Pancreas (tissue), 10 donors: ENCODE measurements at regions not wholly inside any gene's neighbourhood (a gene's known extent, or its start where the extent isn't known, plus 50 kb on each side); places are given as distances from the start of the nearest gene placed in this dataset.

Source experiments
- ATAC-seq, 4 donors: fragments of 200-7000 bp; cut with Tn5 transposase; one replicate each; pipeline versions ENCODE4 v1.8.0 to v1.9.1; 2020; ENCODE audit warnings: mild to moderate bottlenecking in 4 of 4, moderate library complexity in 4 of 4
- DNase-seq, 6 donors: peaks; one replicate each; pipeline ENCODE4 v3.0.0-alpha.2; 2020
- FAIRE-seq: peaks from 2 replicates; lab custom pipeline; 2012; peaks lifted over from hg19 to GRCh38; lab: Jason Lieb, UNC
- H3K27ac ChIP-seq, 4 donors: fragments of 200-600 bp; sonication (generic); 1 replicate in 3 of 4; 2 replicates in 1 of 4; pipeline versions ENCODE4 v1.5.0 to v1.8.0; 2020
- H3K27me3 ChIP-seq, 4 donors: fragments of 200-600 bp; one replicate each; pipeline ENCODE4 v1.8.0; 2021
- H3K36me3 ChIP-seq, 3 donors: fragments of 200-600 bp; sonication (generic) in 1 of 3; one replicate each; pipeline versions ENCODE4 v1.5.0 to v1.8.0; 2020 to 2021
- H3K4me1 ChIP-seq, 3 donors: fragments of 200-600 bp; one replicate each; pipeline ENCODE4 v1.8.0; 2021
- H3K4me3 ChIP-seq, 4 donors: fragments of 200-600 bp; sonication (generic) in 2 of 4; one replicate each; pipeline versions ENCODE4 v1.5.0 to v1.8.0; 2020 to 2021
- H3K9me3 ChIP-seq, 4 donors: fragments of 200-600 bp; one replicate each; pipeline ENCODE4 v1.8.0; 2021
- CTCF ChIP-seq, 4 donors: fragments of 200-600 bp; sonication (generic) in 3 of 4; IDR thresholded peaks; one replicate each; pipeline versions ENCODE4 v1.5.0 to v1.8.0; 2021; ENCODE audit warnings: antibody characterized with exemption in 4 of 4
- WGBS, 2 donors: extraction: QIAGEN DNeasy Blood & Tissue Kit; methylation state at CpG; one replicate each; pipeline ENCODE4 v1.1.7; 2013; 5-methylcytosine and 5-hydroxymethylcytosine counted together
- intact Hi-C, 3 donors: fragments of 100-400 bp; cut with DNase I; formaldehyde crosslinking; loops; one replicate each; pipeline versions ENCODE4 v1.11.1 to v1.14.2; 2022
- donor health status: healthy with polysubstance abuse.
- donor health status: DM: no; HTN: no; CAD: no; lungs with moderate emphysema.
- donor health status: DM: no; HTN: no; CAD: no.
- donor health status: control.
- donor health status: control.
- donor health status: Bipolar disorder and iron deficiency.
- donor health status: DM: yes; HTN: yes; CAD: no.
- donor health status: DM: no; HTN: no; CAD: no.
- donor health status: DM: no; HTN: no; CAD: no.
- donor health status: DM: yes; HTN: yes; CAD: no.

- ATAC-seq (no peak), DNase-seq (no peak), FAIRE-seq (no peak)
- no peaks in the 10 kb centered on the region for H3K27me3 ChIP-seq
- WGBS, 2 donors: 43 to 48% methylated on average over 2 of the region's 2 CpGs
- intact Hi-C loops: no loop called here
- no peaks in the 10 kb centered on the region for H3K9me3 ChIP-seq
- H3K27ac ChIP-seq: no peak overlapping the region
- no peak overlapping the region for H3K4me3 ChIP-seq
- TF ChIP-seq CTCF (IDR thresholded peaks at IDR 0.05): no peak
- no peaks in the 10 kb centered on the region for H3K4me1 ChIP-seq
- H3K36me3 ChIP-seq: no peaks in the 10 kb centered on the region
These were observed 235.5 kb upstream of the CDH18 start for GRCh38 chr5:20223451-20223850.

- Histone ChIP-seq H3K36me3 (no peaks in the 10 kb centered on the region), H3K4me3 (no peak overlapping the region), H3K27ac (no peak overlapping the region), H3K4me1 (no peaks in the 10 kb centered on the region), H3K27me3 (no peaks in the 10 kb centered on the region), H3K9me3 (no peaks in the 10 kb centered on the region)
- 90 to 95% methylated on average over 1 of the region's 1 CpG for WGBS, 2 donors
- TF ChIP-seq CTCF (IDR thresholded peaks at IDR 0.05): no peak
- FAIRE-seq (no peak), ATAC-seq (no peak), DNase-seq (no peak)
- intact Hi-C loops: no loop called here
These were observed 227.3 kb upstream of the CDH18 start for GRCh38 chr5:20215257-20215656.

GRCh38 chr5:20213803-20214202 lies 225.8 kb upstream of the CDH18 start:
- no peak overlapping the region for H3K4me3 ChIP-seq
- no peak for TF ChIP-seq CTCF (IDR thresholded peaks at IDR 0.05)
- FAIRE-seq (no peak), ATAC-seq (no peak), DNase-seq (no peak)
- no peak overlapping the region for H3K27ac ChIP-seq
- H3K4me1 ChIP-seq: no peaks in the 10 kb centered on the region
- WGBS, 2 donors: 91 to 96% methylated on average over 2 of the region's 2 CpGs
- intact Hi-C loops: no loop called here
- H3K9me3 ChIP-seq: no peaks in the 10 kb centered on the region
- H3K27me3 ChIP-seq: no peaks in the 10 kb centered on the region
- H3K36me3 ChIP-seq: no peaks in the 10 kb centered on the region

GRCh38 chr5:20212701-20213100 lies 224.7 kb upstream of the CDH18 start:
- H3K4me3 ChIP-seq: no peak overlapping the region
- ATAC-seq (no peak), FAIRE-seq (no peak), DNase-seq (no peak)
- no peak for TF ChIP-seq CTCF (IDR thresholded peaks at IDR 0.05)
- H3K36me3 ChIP-seq: no peaks in the 10 kb centered on the region
- H3K9me3 ChIP-seq: no peaks in the 10 kb centered on the region
- intact Hi-C loops: no loop called here
- H3K4me1 ChIP-seq: no peaks in the 10 kb centered on the region
- no peaks in the 10 kb centered on the region for H3K27me3 ChIP-seq
- no peak overlapping the region for H3K27ac ChIP-seq

GRCh38 chr5:20166456-20166855 lies 178.5 kb upstream of the CDH18 start:
- intact Hi-C loops: no loop called here
- H3K27me3 ChIP-seq: no peaks in the 10 kb centered on the region
- 53 to 57% methylated on average over 4 of the region's 4 CpGs for WGBS, 2 donors

More at GRCh38 chr5:20166456-20166855, 178.5 kb upstream of the CDH18 start:
- Histone ChIP-seq H3K4me1 (peaks cover 0 to 3% (median 1%) of the 10 kb centered on the region in 3 donors), H3K4me3 (no peak overlapping the region), H3K27ac (no peak overlapping the region), H3K9me3 (no peaks in the 10 kb centered on the region), H3K36me3 (no peaks in the 10 kb centered on the region)
- TF ChIP-seq CTCF (IDR thresholded peaks at IDR 0.05): no peak
- no peak for FAIRE-seq
- DNase-seq: no peak
- no peak for ATAC-seq
